Stimulated activated CD8-positive, alpha-beta memory T cell treated with anti-CD3 and anti-CD28 coated beads, Interleukin-12 subunit alpha, Interleukin-12 subunit beta, amount 100 ng/mL, for 1 hour (primary cell): ENCODE measurements at regions not wholly inside any gene's neighbourhood (a gene's known extent, or its start where the extent isn't known, plus 50 kb on each side); places are given as distances from the start of the nearest gene placed in this dataset.

Experiments
- DNase-seq: peaks from one replicate; pipeline ENCODE4 v3.0.0-alpha.2; 2020; ENCODE audit warnings: low read depth

GRCh38 chr2:126579868-126580267, 76.1 kb upstream of the GYPC start:
- DNase-seq: no peak

GRCh38 chr2:126586317-126586716, 69.6 kb upstream of the GYPC start:
- DNase-seq: no peak

GRCh38 chr2:126599062-126599461, 56.9 kb upstream of the GYPC start:
- DNase-seq: no peak

- no peak for DNase-seq
Observed at GRCh38 chr2:126600742-126601141, 55.2 kb upstream of the GYPC start.

GRCh38 chr2:126602334-126602733, 53.6 kb upstream of the GYPC start:
- DNase-seq: no peak
